Liver (tissue), 7 donors: ENCODE measurements at regions not wholly inside any gene's neighbourhood (a gene's known extent, or its start where the extent isn't known, plus 50 kb on each side); places are given as distances from the start of the nearest gene placed in this dataset.

Source experiments
- DNase-seq: peaks from one replicate; pipeline ENCODE4 v3.0.0-alpha.2; 2017; ENCODE audit warnings: low spot score
- H3K27ac ChIP-seq, 2 donors: one replicate each; pipeline ENCODE4 v1.7.0; 2013; ENCODE audit warnings: inconsistent platforms in 2 of 2, low read length in 2 of 2, control low read depth in 1 of 2, low read depth in 1 of 2, mild to moderate bottlenecking in 1 of 2
- H3K27me3 ChIP-seq, 4 donors: one replicate each; pipeline versions ENCODE4 v1.6.1 to v1.7.0; 2013; ENCODE audit warnings: low read length in 3 of 4, inconsistent platforms in 1 of 4, mild to moderate bottlenecking in 1 of 4, moderate library complexity in 1 of 4; ENCODE audit not compliant: control insufficient read depth in 4 of 4, insufficient read depth in 4 of 4
- H3K36me3 ChIP-seq, 4 donors: one replicate each; pipeline versions ENCODE4 v1.6.1 to v1.7.0; 2013; ENCODE audit warnings: low read length in 3 of 4, mild to moderate bottlenecking in 3 of 4, low read depth in 1 of 4, moderate library complexity in 1 of 4; ENCODE audit not compliant: control insufficient read depth in 4 of 4, insufficient read depth in 3 of 4
- H3K4me1 ChIP-seq, 4 donors: one replicate each; pipeline versions ENCODE4 v1.6.1 to v1.7.0; 2013; ENCODE audit warnings: low read length in 3 of 4, mild to moderate bottlenecking in 3 of 4, moderate library complexity in 1 of 4; ENCODE audit not compliant: control insufficient read depth in 4 of 4, insufficient read depth in 4 of 4
- H3K4me3 ChIP-seq, 3 donors: one replicate each; pipeline versions ENCODE4 v1.6.1 to v1.7.0; 2013; ENCODE audit warnings: low read length in 3 of 3, control low read depth in 1 of 3, low read depth in 1 of 3, mild to moderate bottlenecking in 1 of 3
- H3K9ac ChIP-seq, 2 donors: one replicate each; pipeline ENCODE4 v1.7.0; 2013; ENCODE audit warnings: low read length in 2 of 2, mild to moderate bottlenecking in 2 of 2, moderate library complexity in 2 of 2, control low read depth in 1 of 2, low read depth in 1 of 2
- H3K9me3 ChIP-seq, 4 donors: one replicate each; pipeline versions ENCODE4 v1.6.1 to v1.7.0; 2013; ENCODE audit warnings: low read length in 3 of 4; ENCODE audit not compliant: control insufficient read depth in 4 of 4
- EGR1 ChIP-seq, 2 donors: IDR thresholded peaks; 2 replicates each; pipeline ENCODE4 v1.6.1; 2016 to 2018; ENCODE audit warnings: antibody characterized with exemption in 2 of 2, low read depth in 2 of 2
- FOXA1 ChIP-seq: IDR thresholded peaks from 2 replicates; pipeline ENCODE4 v1.6.1; 2016; ENCODE audit warnings: antibody characterized with exemption
- FOXA2 ChIP-seq: IDR thresholded peaks from 2 replicates; pipeline ENCODE4 v1.6.1; 2016; ENCODE audit warnings: antibody characterized with exemption
- GABPA ChIP-seq, 2 donors: IDR thresholded peaks in 1 of 2; conservative IDR thresholded peaks in 1 of 2; 2 replicates each; pipeline ENCODE4 v1.6.1; 2016; ENCODE audit warnings: antibody characterized with exemption in 2 of 2, mild to moderate bottlenecking in 1 of 2, moderate library complexity in 1 of 2
- HNF4A ChIP-seq, 2 donors: conservative IDR thresholded peaks; 2 replicates each; pipeline ENCODE4 v1.6.1; 2016; ENCODE audit warnings: antibody characterized with exemption in 2 of 2, mild to moderate bottlenecking in 2 of 2
- HNF4G ChIP-seq: IDR thresholded peaks from 2 replicates; pipeline ENCODE4 v1.6.1; 2016; ENCODE audit warnings: antibody characterized with exemption
- JUND ChIP-seq, 2 donors: IDR thresholded peaks; 2 replicates each; pipeline ENCODE4 v1.6.1; 2016; ENCODE audit warnings: antibody characterized with exemption in 2 of 2
- NR2F2 ChIP-seq: IDR thresholded peaks from 2 replicates; pipeline ENCODE4 v1.6.1; 2016; ENCODE audit warnings: antibody characterized with exemption
- RAD21 ChIP-seq, 2 donors: IDR thresholded peaks; 2 replicates each; pipeline ENCODE4 v1.6.1; 2016; ENCODE audit warnings: antibody characterized with exemption in 2 of 2, mild to moderate bottlenecking in 2 of 2
- RXRA ChIP-seq, 2 donors: IDR thresholded peaks; 2 replicates each; pipeline ENCODE4 v1.6.1; 2017 to 2018; ENCODE audit warnings: antibody characterized with exemption in 2 of 2, mild to moderate bottlenecking in 1 of 2
- SP1 ChIP-seq: IDR thresholded peaks from 2 replicates; pipeline ENCODE4 v1.6.1; 2018; ENCODE audit warnings: antibody characterized with exemption, mild to moderate bottlenecking
- TAF1 ChIP-seq: conservative IDR thresholded peaks from 2 replicates; pipeline ENCODE4 v1.6.1; 2016; ENCODE audit warnings: antibody characterized with exemption, mild to moderate bottlenecking
- YY1 ChIP-seq: IDR thresholded peaks from 2 replicates; pipeline ENCODE4 v1.6.1; 2016; ENCODE audit warnings: antibody characterized with exemption, mild to moderate bottlenecking
- WGBS: extraction: QIAGEN DNeasy Blood & Tissue Kit; methylation state at CpG from one replicate; pipeline ENCODE4 v1.1.7; 2013; 5-methylcytosine and 5-hydroxymethylcytosine counted together
- TF ChIP-seq, protein P1 (sequence below): IDR thresholded peaks from 2 replicates; pipeline ENCODE4 v1.6.1; 2016; ENCODE audit warnings: antibody characterized with exemption
- TF ChIP-seq, protein P2 (sequence below): IDR thresholded peaks from 2 replicates; pipeline ENCODE4 v1.6.1; 2016; ENCODE audit warnings: antibody characterized with exemption, mild to moderate bottlenecking
- TF ChIP-seq, protein P3 (sequence below): IDR thresholded peaks from 2 replicates; pipeline ENCODE4 v1.6.1; 2016; ENCODE audit warnings: antibody characterized with exemption
- TF ChIP-seq, protein P4 (sequence below): IDR thresholded peaks from 2 replicates; pipeline ENCODE4 v1.6.1; 2016; ENCODE audit warnings: antibody characterized with exemption
- donor health status: healthy.
- donor health status: healthy.
- donor health status: healthy.
- donor health status: healthy.

DNA sequence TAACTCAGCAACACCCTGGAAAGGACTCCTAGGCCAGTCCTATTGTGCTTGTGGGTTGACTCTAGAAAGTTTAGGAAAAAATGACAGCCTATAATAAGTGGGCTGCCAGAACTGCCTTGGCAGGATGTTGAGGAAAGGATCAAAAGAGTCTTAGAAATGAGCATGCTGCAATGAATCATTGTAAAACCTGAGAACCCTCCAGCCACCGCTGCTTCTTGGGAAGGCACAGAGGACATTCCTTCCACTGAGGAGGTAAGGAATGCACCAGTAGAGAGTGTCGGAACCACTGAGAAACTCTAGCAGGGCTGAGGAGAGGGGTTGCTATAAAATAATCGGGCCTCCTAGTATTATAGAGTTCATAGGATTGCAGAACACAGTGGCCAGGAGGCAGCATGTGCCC lies 146.7 kb upstream of the SMIM21 start:
- WGBS = 62% methylated on average over 3 of the region's 3 CpGs
- Histone ChIP-seq H3K4me3 (no peak overlapping the region), H3K27me3 (peaks cover 0 to 7% (median 2%) of the 10 kb centered on the region in 4 donors), H3K36me3 (no peaks in the 10 kb centered on the region), H3K27ac (no peak overlapping the region), H3K4me1 (no peaks in the 10 kb centered on the region), H3K9ac (no peak overlapping the region), H3K9me3 (no peaks in the 10 kb centered on the region)
- TF ChIP-seq FOXA2 = no peak
- no peak for DNase-seq

DNA sequence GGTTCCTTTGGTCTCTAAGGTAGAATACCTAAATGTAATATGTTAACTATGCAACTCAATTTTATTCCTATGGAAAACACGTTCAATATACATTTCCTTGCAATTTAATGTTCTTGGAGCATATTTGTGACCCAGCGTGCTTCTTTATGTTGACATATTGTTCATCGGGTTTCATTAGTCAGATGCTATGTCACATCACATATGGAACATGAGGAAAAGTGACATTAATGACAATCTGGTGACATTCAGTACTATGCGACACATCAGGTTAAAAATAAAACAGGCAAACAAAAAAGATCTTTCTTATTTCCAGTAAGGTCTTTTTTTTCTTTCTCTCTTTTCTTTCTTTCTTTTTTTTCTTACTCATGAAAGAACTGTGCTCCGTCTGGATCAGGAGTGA lies 135.6 kb upstream of the SMIM21 start:
- no peak for DNase-seq
- Histone ChIP-seq H3K27ac (no peak overlapping the region), H3K9me3 (no peaks in the 10 kb centered on the region), H3K27me3 (peaks cover 0 to 9% (median 0%) of the 10 kb centered on the region in 4 donors), H3K9ac (no peak overlapping the region), H3K4me1 (no peaks in the 10 kb centered on the region), H3K36me3 (no peaks in the 10 kb centered on the region), H3K4me3 (no peak overlapping the region)
- TF ChIP-seq NR2F2 (no peak), SP1 (no peak), FOXA2 (no peak), RXRA (IDR thresholded peaks at IDR 0.05) (no peak), HNF4A (conservative IDR thresholded peaks at IDR 0.05) (no peak), HNF4G (no peak), TAF1 (no peak), GABPA (IDR thresholded peaks at IDR 0.05 in 1 of 2, conservative IDR thresholded peaks at IDR 0.05 in 1 of 2) (no peak)
- TF ChIP-seq, protein P1, sequence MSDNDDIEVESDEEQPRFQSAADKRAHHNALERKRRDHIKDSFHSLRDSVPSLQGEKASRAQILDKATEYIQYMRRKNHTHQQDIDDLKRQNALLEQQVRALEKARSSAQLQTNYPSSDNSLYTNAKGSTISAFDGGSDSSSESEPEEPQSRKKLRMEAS = no peak
- TF ChIP-seq, protein P2, sequence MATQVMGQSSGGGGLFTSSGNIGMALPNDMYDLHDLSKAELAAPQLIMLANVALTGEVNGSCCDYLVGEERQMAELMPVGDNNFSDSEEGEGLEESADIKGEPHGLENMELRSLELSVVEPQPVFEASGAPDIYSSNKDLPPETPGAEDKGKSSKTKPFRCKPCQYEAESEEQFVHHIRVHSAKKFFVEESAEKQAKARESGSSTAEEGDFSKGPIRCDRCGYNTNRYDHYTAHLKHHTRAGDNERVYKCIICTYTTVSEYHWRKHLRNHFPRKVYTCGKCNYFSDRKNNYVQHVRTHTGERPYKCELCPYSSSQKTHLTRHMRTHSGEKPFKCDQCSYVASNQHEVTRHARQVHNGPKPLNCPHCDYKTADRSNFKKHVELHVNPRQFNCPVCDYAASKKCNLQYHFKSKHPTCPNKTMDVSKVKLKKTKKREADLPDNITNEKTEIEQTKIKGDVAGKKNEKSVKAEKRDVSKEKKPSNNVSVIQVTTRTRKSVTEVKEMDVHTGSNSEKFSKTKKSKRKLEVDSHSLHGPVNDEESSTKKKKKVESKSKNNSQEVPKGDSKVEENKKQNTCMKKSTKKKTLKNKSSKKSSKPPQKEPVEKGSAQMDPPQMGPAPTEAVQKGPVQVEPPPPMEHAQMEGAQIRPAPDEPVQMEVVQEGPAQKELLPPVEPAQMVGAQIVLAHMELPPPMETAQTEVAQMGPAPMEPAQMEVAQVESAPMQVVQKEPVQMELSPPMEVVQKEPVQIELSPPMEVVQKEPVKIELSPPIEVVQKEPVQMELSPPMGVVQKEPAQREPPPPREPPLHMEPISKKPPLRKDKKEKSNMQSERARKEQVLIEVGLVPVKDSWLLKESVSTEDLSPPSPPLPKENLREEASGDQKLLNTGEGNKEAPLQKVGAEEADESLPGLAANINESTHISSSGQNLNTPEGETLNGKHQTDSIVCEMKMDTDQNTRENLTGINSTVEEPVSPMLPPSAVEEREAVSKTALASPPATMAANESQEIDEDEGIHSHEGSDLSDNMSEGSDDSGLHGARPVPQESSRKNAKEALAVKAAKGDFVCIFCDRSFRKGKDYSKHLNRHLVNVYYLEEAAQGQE = no peak
- WGBS = 78% methylated on average over 5 of the region's 5 CpGs

DNA sequence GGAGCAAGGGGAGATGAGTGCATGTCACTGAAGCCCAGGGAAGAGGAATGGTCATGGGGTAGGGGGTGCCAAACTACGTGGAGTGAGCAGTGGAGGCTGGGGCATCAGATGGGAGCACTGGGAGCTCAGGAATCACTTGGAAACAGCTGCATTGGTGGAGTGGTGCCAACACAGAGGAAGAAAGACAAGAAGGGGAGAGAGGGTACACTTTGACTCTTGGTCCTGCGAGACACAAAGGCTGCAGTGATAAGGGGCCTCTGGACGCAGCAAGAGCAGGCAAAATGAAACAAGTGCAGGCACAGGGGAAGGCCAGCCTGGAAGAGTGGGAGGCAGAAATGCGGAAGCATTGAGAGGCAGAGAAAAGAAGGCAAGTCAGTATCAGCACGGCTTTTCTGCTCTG lies 134.7 kb upstream of the SMIM21 start:
- Histone ChIP-seq H3K9me3 (no peaks in the 10 kb centered on the region), H3K4me1 (no peaks in the 10 kb centered on the region), H3K9ac (no peak overlapping the region), H3K27me3 (peaks cover 0 to 8% (median 0%) of the 10 kb centered on the region in 4 donors), H3K36me3 (no peaks in the 10 kb centered on the region), H3K4me3 (no peak overlapping the region), H3K27ac (no peak overlapping the region)
- no peak for DNase-seq
- 68% methylated on average over 5 of the region's 5 CpGs for WGBS
- no peak for TF ChIP-seq EGR1 (IDR thresholded peaks at IDR 0.05; ENCODE audit: low read depth in 2 of 2)
- TF ChIP-seq FOXA2 = no peak
- no peak for TF ChIP-seq RXRA (IDR thresholded peaks at IDR 0.05)
- TF ChIP-seq FOXA1 = no peak
- TF ChIP-seq, protein P3, sequence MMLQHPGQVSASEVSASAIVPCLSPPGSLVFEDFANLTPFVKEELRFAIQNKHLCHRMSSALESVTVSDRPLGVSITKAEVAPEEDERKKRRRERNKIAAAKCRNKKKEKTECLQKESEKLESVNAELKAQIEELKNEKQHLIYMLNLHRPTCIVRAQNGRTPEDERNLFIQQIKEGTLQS = no peak
- TF ChIP-seq, protein P4, sequence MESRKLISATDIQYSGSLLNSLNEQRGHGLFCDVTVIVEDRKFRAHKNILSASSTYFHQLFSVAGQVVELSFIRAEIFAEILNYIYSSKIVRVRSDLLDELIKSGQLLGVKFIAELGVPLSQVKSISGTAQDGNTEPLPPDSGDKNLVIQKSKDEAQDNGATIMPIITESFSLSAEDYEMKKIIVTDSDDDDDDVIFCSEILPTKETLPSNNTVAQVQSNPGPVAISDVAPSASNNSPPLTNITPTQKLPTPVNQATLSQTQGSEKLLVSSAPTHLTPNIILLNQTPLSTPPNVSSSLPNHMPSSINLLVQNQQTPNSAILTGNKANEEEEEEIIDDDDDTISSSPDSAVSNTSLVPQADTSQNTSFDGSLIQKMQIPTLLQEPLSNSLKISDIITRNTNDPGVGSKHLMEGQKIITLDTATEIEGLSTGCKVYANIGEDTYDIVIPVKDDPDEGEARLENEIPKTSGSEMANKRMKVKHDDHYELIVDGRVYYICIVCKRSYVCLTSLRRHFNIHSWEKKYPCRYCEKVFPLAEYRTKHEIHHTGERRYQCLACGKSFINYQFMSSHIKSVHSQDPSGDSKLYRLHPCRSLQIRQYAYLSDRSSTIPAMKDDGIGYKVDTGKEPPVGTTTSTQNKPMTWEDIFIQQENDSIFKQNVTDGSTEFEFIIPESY = no peak
- no peak for TF ChIP-seq GABPA (IDR thresholded peaks at IDR 0.05 in 1 of 2, conservative IDR thresholded peaks at IDR 0.05 in 1 of 2)
- TF ChIP-seq TAF1 = no peak
- TF ChIP-seq, protein P1 = no peak
- no peak for TF ChIP-seq RAD21 (IDR thresholded peaks at IDR 0.05)
- TF ChIP-seq JUND (IDR thresholded peaks at IDR 0.05) = no peak
- TF ChIP-seq, protein P2 = no peak
- no peak for TF ChIP-seq YY1
- no peak for TF ChIP-seq HNF4A (conservative IDR thresholded peaks at IDR 0.05)
